NOMO-1 treated with DMSO at 0.1 percent for 48 hours (cell line): ENCODE measurements at regions not wholly inside any gene's neighbourhood (a gene's known extent, or its start where the extent isn't known, plus 50 kb on each side); places are given as distances from the start of the nearest gene placed in this dataset.

ENCODE experiments used
- DNase-seq: peaks from one replicate; lab custom pipeline; 2025; ENCODE audit not compliant: unreplicated experiment; lab: John Stamatoyannopoulos, UW

GRCh38 chr11:97107604-97108003 is 717.8 kb downstream of the JRKL start:
- no peak for DNase-seq

- DNase-seq: no peak
These were observed 719.3 kb downstream of the JRKL start for GRCh38 chr11:97109078-97109477.

- DNase-seq: no peak
These were observed 720.6 kb downstream of the JRKL start for GRCh38 chr11:97110376-97110775.

- DNase-seq: no peak
These were observed 721.7 kb downstream of the JRKL start for GRCh38 chr11:97111559-97111958.

- DNase-seq: no peak
These were observed 728.9 kb downstream of the JRKL start for GRCh38 chr11:97118614-97119200.

GRCh38 chr11:97123237-97123636 is 733.4 kb downstream of the JRKL start:
- DNase-seq: no peak

- no peak for DNase-seq
These were observed 746.3 kb downstream of the JRKL start for GRCh38 chr11:97136067-97136466.

- no peak for DNase-seq
These were observed 751.2 kb downstream of the JRKL start for GRCh38 chr11:97140885-97141494.

GRCh38 chr11:97143463-97143862 is 753.6 kb downstream of the JRKL start:
- no peak for DNase-seq

- DNase-seq: no peak
These were observed 759.9 kb downstream of the JRKL start for GRCh38 chr11:97149741-97150140.

- DNase-seq: no peak
These were observed 767.5 kb downstream of the JRKL start for GRCh38 chr11:97157221-97157740.

GRCh38 chr11:97158243-97158642 is 768.4 kb downstream of the JRKL start:
- DNase-seq: no peak

GRCh38 chr11:97163631-97164191 is 773.9 kb downstream of the JRKL start:
- no peak for DNase-seq

GRCh38 chr11:97201743-97202612 is 812.2 kb downstream of the JRKL start:
- no peak for DNase-seq

- no peak for DNase-seq
These were observed 812.9 kb downstream of the JRKL start for GRCh38 chr11:97202613-97203292.

GRCh38 chr11:97218011-97218410 is 828.2 kb downstream of the JRKL start:
- DNase-seq: no peak

- no peak for DNase-seq
These were observed 833.8 kb downstream of the JRKL start for GRCh38 chr11:97223647-97224046.

GRCh38 chr11:97224396-97224795 is 834.6 kb downstream of the JRKL start:
- DNase-seq: no peak

GRCh38 chr11:97225794-97226193 is 836.0 kb downstream of the JRKL start:
- DNase-seq: no peak

GRCh38 chr11:97229936-97230335 is 840.1 kb downstream of the JRKL start:
- no peak for DNase-seq

GRCh38 chr11:97231231-97231630 is 841.4 kb downstream of the JRKL start:
- DNase-seq: no peak
